NCI-H2107 treated with DMSO at 0.1 percent for 48 hours (cell line): ENCODE measurements at regions not wholly inside any gene's neighbourhood (a gene's known extent, or its start where the extent isn't known, plus 50 kb on each side); places are given as distances from the start of the nearest gene placed in this dataset.
"Not testable (repeated sequence)": the region's sequence is repeated elsewhere in the genome, so short reads cannot be mapped to it uniquely, and the experiment has no call there.

Experiments
- DNase-seq: peaks from one replicate; lab custom pipeline; 2025; ENCODE audit not compliant: unreplicated experiment; lab: John Stamatoyannopoulos, UW

DNA sequence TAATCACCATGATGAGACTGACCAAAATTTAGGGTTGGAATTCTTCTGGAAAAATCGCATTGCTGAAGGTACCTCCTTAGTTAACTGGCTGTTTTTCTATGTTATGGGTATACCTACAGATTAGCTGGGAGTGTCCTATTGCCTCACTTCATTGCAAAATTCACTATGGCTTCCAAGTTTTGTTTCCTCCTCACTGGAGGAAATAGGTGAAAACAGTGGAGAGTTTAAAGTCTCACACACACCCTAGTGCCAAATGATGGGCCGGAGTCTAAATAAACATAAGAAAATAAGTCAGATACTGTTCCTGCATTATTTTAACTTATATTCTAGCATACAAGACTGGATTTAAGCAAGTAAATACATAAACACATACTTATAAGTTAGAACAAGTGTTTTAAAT lies 98.2 kb downstream of the AHR start:
- DNase-seq: no peak

DNA sequence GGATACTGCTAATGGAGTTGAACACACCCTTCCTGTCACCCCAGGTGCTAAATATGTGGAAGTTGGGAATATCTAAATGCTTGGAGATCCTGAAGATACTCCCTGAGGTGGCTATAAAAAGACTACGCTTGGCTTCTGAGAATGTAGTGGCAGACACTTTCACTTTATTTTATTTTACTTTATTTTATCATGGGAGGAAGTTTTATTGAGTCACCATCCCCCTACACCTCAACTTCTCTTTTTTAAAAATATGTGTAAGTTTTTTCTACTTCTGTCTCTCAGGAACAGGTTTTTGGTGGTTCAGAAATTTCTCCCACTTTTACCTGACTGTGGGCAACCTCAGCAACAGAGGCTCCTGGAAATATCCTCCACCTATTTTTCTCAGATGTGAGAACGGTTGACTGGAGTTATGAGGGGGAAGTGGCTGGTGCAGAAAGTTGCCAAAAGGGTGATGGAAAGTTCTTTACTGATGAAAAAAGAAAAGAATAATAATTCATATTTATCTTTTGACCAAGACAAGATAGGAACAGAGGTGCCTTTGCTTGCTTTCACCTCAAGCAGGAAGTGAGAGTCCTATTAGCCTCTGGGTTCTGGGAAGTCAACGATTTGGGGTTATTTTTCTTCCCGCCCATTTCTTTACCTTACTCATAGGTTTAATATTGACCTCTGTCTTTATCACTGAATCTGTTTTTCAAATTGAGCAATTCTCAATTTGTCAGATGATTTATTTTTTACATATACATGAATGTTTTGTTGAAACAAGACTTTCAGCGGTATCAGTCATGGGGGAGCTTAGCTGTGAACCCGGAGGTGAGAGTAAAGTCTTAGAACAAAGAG lies 103.6 kb downstream of the AHR start:
- no peak for DNase-seq

DNA sequence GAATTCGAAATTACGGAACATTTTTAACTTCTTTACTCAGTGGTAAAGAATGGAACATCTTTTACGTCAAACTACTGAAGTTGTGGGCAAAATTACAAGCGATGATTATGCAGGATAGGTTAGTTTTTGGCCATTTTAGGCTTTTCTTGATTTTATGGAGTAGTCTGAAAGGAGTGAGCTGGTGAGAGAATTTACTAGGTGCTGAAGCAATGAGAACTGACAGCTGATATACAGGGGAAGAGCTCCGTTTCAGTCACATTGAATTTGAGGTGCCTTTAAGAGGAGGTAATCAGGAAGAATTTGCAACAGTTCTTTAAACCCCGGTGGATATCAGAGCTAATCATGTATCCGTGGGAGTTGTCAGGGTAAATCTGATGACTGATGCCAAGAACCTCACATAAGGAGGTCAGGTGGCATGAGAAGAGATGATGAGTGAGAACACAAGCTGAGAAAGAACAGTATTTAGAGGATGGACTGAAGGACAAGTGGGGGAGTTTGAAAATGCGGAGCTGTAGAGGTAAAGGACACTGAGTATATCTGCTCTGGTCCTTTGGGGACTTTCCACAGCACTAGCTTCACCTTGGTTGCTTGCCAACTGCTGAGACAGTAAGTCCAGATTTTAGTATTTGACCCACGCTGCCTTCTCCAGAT lies 104.3 kb downstream of the AHR start:
- DNase-seq: no peak

DNA sequence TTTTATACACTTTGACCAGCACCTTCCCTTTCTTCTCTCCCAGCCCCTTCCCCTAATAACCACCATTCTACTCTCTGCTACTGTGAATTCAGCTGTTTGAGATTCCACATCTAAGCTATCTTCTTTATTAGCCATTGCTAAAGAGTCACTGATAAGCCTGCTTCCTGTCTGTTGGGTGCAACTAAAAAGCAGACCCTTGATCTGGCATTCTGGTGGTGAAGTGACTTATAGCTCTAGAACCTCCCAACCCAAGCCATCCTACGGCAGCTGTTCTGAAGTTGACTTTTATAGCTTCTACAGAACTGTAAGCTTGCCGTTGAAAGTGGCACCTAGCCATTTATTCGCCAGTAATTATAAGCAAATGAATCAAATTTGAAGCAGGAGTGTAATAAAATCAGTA lies 105.6 kb downstream of the AHR start:
- DNase-seq: no peak

DNA sequence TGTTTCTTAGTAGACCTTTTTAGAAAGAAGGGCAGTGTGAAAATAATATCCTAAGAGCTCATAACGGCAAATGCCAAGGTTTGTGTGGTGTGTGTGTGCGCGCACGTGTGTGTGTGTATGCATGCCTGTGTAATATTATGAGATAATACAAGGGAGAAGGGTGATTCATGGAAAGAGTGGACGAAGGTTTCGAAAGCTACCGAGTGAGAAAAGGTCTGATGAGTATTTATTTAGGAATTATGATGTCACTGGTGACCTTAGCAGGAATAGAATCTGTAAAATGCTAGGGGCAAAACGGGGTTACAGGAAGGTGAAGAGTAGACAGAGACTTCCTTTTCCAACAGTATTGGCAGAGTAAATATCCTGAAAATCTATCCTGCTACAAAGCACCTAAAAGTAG lies 107.3 kb downstream of the AHR start:
- DNase-seq: no peak

DNA sequence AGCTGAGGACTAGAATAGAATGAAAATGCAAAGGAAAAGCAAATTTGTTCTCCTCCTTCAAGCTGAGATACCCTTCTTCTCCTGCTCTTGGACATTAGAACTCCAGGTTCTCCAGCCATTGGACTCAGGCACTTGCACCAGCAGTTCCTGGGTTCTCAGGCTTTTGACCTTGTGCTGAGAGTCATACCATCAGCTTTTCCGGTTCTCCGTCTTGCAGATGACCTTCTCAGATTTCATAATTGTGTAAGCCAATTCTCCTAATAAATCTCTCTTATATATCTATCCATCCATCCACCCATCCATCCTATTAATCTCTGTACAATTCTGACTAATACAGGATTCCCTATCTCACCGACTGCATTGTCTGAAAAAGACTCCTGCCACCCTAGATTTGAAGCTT lies 108.3 kb downstream of the AHR start:
- no peak for DNase-seq

DNA sequence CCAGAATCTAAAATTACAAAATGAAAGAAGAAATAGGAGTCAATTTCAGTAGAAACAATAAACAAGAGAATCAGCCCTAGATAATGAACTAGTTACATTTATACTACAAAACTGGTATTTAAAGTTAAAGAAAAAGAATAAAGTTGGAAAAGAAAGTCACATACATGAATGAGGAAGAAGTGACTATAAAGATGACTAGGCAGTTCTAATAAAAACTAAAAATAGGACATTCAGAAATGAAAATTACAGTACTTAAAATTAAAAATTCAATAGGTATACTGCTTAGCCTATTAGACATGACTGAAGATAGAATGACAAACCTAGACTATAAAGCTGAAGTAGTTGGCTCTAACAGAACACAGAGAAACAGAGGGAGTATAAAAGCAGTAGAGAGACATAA lies 108.8 kb downstream of the AHR start:
- DNase-seq: no peak

DNA sequence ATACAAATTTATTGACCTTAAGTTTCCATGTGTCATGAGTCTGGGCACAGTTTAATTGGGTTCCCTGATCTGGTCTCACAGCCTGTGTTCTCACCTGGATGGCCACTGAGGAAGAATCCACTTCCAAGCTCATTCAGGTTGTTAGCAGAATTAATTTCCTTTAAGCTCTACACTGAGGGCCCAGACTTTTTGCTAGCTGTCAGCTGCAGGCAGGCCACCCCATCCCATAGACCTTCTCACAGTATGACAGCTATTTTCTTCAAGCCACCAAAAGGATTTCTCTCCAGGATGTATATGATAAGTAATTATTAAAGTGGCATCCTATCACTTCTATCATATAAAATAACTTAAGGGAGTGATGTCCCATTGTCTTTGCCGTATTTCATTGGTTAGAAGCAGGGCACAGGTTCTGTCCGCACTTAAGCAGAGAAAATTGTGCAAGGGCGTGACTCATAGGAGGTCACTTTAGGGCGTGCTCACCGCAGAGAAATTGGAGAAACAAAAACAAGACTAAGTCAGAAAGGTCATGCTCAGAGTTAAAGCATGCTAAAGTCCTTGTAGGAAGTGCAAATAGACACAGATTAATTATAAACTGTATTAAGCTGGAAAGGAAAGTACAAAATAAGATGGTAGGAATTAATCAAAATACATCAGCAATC lies 109.9 kb downstream of the AHR start:
- no peak for DNase-seq

DNA sequence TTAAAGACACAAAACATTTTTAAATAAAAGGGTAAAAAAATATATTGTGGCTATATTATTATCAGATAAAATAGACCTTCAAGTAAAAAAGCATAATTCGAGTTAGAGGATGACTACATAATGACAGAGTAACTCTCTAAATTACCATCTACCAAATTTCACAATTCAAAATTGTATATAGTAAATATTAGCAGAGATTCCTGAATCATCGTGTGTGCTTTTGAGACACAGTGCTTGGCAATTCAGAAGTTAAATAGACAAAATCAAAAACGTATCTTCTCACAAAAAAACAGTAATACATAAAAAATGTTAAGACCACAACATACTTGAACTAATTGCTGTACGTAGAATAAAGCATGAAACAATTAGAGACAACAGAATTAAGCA lies 110.4 kb downstream of the AHR start:
- no peak for DNase-seq

DNA sequence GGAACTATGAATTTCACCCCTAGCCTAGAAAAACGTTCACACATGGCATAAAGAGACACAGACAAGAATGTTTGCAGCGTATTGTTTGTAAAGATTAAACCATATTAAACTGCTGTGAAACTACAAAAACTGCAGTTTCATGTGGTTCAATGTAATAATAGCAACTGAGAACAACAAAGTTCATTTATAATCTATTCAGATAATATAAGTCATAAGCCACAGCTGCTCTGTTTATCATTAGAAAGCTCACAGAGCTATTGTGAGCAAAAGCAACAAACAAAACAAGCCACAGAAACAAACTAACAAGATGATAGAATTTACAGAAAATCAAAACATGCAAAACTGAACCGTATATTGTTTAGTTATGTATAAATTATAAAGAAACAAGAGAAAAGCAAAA lies 113.5 kb downstream of the AHR start:
- DNase-seq: no peak

DNA sequence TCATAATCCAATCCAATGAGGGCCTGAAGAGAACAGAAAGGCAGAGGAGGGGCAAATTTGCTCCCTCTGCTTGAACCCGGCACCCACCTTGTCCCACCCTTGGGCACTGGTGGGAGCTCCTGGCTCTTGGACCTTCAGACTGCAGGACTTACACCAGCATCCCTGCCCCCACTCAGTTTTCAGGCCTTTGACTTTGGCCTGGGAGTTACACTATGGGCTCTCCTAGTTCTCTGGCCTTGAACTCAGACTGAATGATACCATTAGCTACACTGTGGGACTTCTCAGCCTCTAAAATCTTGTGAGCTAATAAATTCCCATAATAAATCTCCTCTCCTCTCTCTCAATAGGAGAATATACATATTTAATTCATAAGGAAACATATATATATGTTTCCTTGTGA lies 114.4 kb downstream of the AHR start:
- DNase-seq: no peak

DNA sequence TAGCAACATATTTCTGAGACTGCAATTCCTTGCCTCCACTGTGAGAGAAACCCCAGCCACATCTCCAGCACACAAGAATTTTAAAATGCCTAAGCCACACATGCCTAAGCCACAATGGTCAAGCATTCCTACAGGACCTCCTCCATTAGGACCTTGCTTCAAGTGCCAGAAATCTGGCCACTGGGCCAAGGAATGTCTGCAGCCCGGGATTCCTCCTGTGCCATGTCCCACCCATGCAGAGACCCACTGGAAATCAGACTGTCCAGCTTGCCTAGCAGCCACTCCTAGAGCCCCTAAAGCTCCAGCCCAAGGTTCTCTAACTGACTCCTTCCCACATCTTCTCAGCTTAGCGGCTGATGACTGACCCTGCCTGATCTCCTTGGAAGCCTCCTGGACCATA lies 117.5 kb downstream of the AHR start:
- no peak for DNase-seq

DNA sequence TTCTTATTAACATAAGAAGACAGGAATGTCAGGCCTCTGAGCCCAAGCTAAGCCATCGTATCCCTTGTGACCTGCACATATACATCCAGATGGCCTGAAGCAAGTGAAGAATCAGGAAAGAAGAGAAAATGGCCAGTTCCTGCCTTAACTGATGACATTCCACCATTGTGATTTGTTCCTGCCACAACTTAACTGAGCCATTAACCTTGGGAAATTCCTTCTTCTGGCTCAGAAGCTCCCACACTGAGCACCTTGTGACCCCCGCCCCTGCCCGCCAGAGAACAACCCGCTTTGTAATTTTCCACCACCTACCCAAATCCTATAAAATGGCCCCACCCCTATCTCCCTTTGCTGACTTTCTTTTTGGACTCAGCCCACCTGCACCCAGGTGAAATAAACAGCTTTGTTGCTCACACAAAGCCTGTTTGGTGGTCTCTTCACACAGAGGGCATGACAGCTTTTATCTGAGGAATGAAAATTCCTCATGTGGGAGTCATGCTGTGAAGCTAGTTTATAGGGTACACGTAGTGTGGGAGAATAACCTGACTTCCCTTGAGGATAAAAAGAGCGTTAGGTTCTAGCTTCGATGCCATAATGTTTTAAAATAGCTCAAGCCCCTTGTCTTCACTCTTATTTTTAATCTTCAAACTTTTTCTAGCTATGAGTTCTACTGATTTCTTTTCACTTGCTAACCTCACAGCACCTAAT lies 122.0 kb downstream of the AHR start:
- not testable (repeated sequence) for DNase-seq

DNA sequence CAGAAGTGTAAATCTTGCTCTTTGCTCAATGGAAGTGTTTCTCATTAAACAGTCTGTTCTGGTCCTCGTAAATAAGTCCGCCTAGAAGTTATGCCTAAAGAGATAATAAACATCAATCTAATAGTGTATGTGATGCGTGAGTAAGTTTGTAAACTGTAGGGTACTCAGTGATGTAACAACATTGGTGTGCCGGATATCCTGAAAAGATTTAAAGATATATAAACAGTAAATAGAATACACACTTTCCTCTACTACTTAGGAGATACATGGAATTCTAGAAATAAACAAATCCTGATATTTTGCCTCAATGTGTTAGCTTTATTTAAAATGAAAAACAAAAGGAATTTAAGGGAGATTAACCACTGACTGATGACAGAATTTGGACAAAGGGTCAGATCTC lies 123.5 kb downstream of the AHR start:
- no peak for DNase-seq

DNA sequence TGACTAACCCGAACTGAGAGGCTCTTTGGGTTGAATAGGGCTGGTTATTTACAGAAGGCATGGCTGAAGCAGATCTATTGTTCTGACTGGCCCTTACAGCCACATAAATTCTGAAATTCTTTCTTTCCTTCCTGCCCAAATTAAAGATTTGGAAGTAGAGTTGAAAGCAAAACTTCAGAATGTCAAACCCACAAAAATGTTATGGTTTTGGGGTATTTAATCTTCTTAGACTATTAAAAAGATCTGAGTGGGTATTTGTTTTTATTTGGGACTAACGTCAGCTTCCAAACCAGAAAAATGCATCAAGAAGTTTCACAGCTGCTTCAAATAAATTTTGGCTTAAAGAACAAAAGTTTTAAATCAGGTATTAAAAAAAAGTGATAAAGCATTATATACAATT lies 124.5 kb downstream of the AHR start:
- DNase-seq: no peak

DNA sequence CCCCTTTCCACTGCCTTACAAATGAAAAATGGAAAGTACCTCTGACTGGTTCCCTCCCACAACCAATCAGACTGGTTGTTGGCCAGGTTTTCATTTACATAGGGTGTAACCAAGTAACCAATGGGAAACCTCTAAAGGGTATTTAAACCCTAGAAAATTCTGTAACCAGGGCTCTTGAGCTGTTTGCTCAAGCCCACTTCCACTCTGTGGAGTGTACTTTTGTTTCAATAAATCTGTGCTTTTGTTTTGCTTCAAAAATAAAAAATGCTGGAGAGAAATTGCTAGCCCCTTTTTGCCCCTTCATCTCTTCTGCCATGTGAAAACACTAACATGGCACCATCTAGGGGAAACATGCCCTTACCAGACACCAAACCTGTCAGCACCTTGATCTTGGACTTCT lies 129.5 kb downstream of the AHR start:
- no peak for DNase-seq

DNA sequence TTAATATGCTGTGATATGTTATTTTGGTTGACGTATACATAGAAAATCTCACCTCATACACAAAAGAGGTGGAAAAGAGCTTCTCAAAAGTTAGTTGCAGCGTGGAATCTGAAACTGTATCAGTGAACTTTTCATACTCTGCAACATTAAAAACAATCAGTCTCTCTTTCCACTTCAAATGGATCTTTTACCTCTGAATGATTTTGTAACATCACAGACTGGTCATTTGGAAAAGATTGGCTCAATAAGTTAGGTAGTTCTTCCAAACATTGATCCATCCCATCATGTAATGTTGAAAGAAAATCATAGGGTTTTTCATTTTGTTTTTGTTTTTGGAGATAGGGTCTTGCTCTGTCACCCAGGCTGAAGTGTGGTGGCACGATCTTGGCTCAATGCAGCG lies 131.1 kb downstream of the AHR start:
- no peak for DNase-seq

DNA sequence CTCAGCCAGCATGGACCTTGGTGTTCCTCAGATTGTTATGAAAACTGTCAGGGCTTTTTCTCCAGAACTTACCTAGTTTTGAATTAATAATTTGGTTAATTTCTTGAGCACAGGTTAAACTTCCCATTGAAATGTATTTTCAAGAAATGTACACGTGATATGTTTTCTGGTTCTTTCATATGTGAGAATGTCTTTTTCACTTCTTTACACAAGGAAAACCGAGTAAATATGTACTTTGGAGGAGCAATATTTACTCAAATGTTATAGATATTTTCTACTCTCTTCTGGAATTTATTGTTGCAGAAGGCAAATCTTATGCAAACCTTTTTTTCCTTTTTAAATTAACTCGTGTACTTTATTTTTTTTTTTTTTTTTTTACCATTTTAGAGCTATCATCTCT lies 134.3 kb downstream of the AHR start:
- DNase-seq: no peak

DNA sequence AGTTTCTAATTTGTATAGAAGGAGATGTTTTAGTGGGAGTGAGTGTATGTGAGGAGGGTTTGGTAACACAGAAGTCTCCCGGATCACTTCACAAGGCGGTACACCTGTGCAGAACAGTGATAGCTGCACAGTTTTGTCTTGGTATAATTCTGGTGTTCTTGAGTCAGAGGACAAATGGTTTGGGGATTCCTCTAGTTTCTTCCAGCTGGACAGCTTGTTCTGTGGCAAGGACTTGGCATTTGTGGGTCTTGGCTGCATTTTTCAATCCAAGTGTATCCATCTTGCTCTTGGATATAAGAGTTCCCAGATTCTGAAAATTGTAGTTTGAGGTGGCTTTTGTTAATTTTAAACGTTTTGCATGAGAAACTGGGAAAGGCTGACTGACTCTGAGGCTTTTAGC lies 135.7 kb downstream of the AHR start:
- no peak for DNase-seq

DNA sequence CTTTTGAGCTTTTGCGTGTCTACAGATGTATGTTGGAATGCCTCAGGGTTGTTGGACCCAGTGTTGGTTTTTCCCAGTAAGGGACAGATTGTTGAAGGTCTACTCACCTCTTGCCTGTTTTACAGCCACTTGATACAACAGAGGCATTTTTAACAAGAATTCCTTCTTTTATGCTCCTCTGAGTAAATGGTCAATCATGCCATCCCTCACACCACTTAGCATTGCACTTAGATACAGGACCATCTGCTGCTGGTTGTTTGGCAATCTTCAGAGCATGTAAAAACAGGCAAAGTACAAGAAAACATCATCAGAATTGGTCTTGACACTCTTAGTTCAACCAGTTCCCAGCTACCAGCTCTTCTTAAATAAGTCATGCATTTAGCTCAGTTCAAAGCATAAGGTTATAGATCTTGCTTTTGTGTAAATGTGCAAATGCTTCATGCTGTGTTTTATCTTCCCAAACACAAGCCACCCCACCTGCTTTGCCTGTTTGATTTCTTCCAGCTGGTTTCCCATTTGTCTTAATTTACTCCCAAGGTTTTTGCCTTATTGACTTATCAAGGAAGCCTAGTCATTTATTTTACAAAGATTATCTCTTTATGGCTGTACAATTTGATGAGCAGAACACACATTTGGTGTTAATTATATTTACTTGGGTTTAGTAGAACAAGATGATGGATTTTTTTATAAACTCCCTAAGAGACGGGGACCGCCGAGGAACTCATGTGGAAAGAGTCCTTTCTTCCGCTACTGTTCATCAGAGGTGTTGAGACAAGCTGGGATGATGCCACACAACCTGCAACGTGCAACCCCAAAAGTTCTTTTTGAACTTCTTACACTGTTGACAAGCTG lies 136.6 kb downstream of the AHR start:
- no peak for DNase-seq

DNA sequence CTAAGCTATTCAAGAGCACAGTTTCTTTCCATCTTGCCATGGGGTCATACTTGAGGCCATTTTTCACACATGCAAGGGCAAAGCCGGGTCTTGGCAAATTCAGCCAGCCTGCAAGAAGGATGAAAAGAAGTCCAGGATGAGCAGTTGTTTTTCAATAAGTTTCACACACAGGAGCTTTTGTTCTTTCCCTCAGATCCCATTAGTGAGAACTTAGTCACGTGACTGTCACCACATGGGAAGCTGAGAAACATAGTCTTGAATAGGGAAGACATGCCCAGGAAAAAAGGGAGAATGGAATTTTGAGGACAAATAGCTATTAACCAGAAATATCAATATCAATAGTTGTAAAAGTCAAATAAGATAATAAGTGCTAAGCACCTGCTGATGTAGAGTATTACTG lies 137.7 kb downstream of the AHR start:
- DNase-seq: no peak
